ENCODE measurements at regions not wholly inside any gene's neighbourhood (a gene's known extent, or its start where the extent isn't known, plus 50 kb on each side); places are given as distances from the start of the nearest gene placed in this dataset.

GRCh38 chr22:22783575-22783974 is 104.0 kb upstream of the IGLL5 start:
- in situ Hi-C loops (cut with MboI; ENCODE audit: low pct_unique_long_range_greater_than_20kb, low sequenced_read_pairs, unreplicated experiment), result no loop called here
- DNase-seq (ENCODE audit: low spot score), result no peak
- no peak for TF ChIP-seq CTCF (IDR thresholded peaks at IDR 0.05; ENCODE audit: extremely low read depth, insufficient read depth, missing control alignments)

GRCh38 chr22:22784249-22785039 is 103.2 kb upstream of the IGLL5 start:
- no peak for TF ChIP-seq CTCF (IDR thresholded peaks at IDR 0.05; ENCODE audit: extremely low read depth, insufficient read depth, missing control alignments)

GRCh38 chr22:22785316-22786065 is 102.1 kb upstream of the IGLL5 start:
- in situ Hi-C loops (cut with MboI; ENCODE audit: low pct_unique_long_range_greater_than_20kb, low sequenced_read_pairs, unreplicated experiment), result no loop called here

More at GRCh38 chr22:22784249-22785039, 103.2 kb upstream of the IGLL5 start:
- no peak for DNase-seq (ENCODE audit: low spot score)
- in situ Hi-C loops (cut with MboI; ENCODE audit: low pct_unique_long_range_greater_than_20kb, low sequenced_read_pairs, unreplicated experiment), result no loop called here

GRCh38 chr22:22786301-22787115 is 101.1 kb upstream of the IGLL5 start:
- no peak for TF ChIP-seq CTCF (IDR thresholded peaks at IDR 0.05; ENCODE audit: extremely low read depth, insufficient read depth, missing control alignments)
- no peak for DNase-seq (ENCODE audit: low spot score)
- in situ Hi-C loops (cut with MboI; ENCODE audit: low pct_unique_long_range_greater_than_20kb, low sequenced_read_pairs, unreplicated experiment), result no loop called here

More at GRCh38 chr22:22785316-22786065, 102.1 kb upstream of the IGLL5 start:
- no peak for TF ChIP-seq CTCF (IDR thresholded peaks at IDR 0.05; ENCODE audit: extremely low read depth, insufficient read depth, missing control alignments)
- no peak for DNase-seq (ENCODE audit: low spot score)

GRCh38 chr22:22787151-22787550 is 100.5 kb upstream of the IGLL5 start:
- DNase-seq (ENCODE audit: low spot score), result no peak
- in situ Hi-C loops (cut with MboI; ENCODE audit: low pct_unique_long_range_greater_than_20kb, low sequenced_read_pairs, unreplicated experiment), result no loop called here
- no peak for TF ChIP-seq CTCF (IDR thresholded peaks at IDR 0.05; ENCODE audit: extremely low read depth, insufficient read depth, missing control alignments)

GRCh38 chr22:22787786-22788459 is 99.7 kb upstream of the IGLL5 start:
- peak; percentile 35 for TF ChIP-seq CTCF (IDR thresholded peaks at IDR 0.05; ENCODE audit: extremely low read depth, insufficient read depth, missing control alignments)
- in situ Hi-C loops (cut with MboI; ENCODE audit: low pct_unique_long_range_greater_than_20kb, low sequenced_read_pairs, unreplicated experiment), result no loop called here
- DNase-seq (ENCODE audit: low spot score), result peak; percentile 68
